ENCODE measurements at regions not wholly inside any gene's neighbourhood (a gene's known extent, or its start where the extent isn't known, plus 50 kb on each side); places are given as distances from the start of the nearest gene placed in this dataset.

GRCh38 chr4:116343809-116344208 lies 741.6 kb downstream of the TRAM1L1 start:
- DNase-seq (ENCODE audit: low spot score), result no peak

GRCh38 chr4:116342143-116342542 lies 743.2 kb downstream of the TRAM1L1 start:
- Mint-ChIP-seq H3K4me3 (no peak overlapping the region), H3K27ac (no peak overlapping the region), H3K36me3 (ENCODE audit: low read depth) (no peaks in the 10 kb centered on the region), H3K4me1 (no peaks in the 10 kb centered on the region), H3K9me3 (no peaks in the 10 kb centered on the region), H3K27me3 (ENCODE audit: insufficient read depth, low read depth, poor library complexity) (no peaks in the 10 kb centered on the region)
- H3K4me1 ChIP-seq (ENCODE audit: insufficient read depth), result no peaks in the 10 kb centered on the region
- H3K4me3 ChIP-seq, result no peak overlapping the region
- H3K27me3 ChIP-seq (ENCODE audit: insufficient read depth), result no peaks in the 10 kb centered on the region
- H3K36me3 ChIP-seq (ENCODE audit: insufficient read depth), result no peaks in the 10 kb centered on the region
- no peak for TF ChIP-seq ZNF114 (CRISPR knock-in tag; IDR thresholded peaks at IDR 0.05)
- no peak for TF ChIP-seq STAT1 (IDR thresholded peaks at IDR 0.05; ENCODE audit: unreplicated experiment)
- H3K4me2 ChIP-seq, result no peak overlapping the region
- H3K9me2 ChIP-seq (ENCODE audit: insufficient read depth), result no peaks in the 10 kb centered on the region
- no peak overlapping the region for H3K27ac ChIP-seq (ENCODE audit: low read depth)
- no peaks in the 10 kb centered on the region for H3K79me2 ChIP-seq (replicated peaks; ENCODE audit: insufficient read depth)
- no peaks in the 10 kb centered on the region for H3F3A ChIP-seq (replicated peaks; ENCODE audit: low read depth)
- DNase-seq (ENCODE audit: low spot score) (no peak), ATAC-seq (no peak)
- no peaks in the 10 kb centered on the region for H4K20me1 ChIP-seq (replicated peaks; ENCODE audit: insufficient read depth)
- no peak overlapping the region for H2AFZ ChIP-seq

More at GRCh38 chr4:116343809-116344208, 741.6 kb downstream of the TRAM1L1 start:
- ATAC-seq, result no peak
- H2AFZ ChIP-seq, result no peak overlapping the region
- Mint-ChIP-seq H3K4me3 (no peak overlapping the region), H3K27ac (peak overlapping the region; percentile 84), H3K27me3 (ENCODE audit: insufficient read depth, low read depth, poor library complexity) (peaks cover 2% of the 10 kb centered on the region), H3K4me1 (no peaks in the 10 kb centered on the region), H3K36me3 (ENCODE audit: low read depth) (no peaks in the 10 kb centered on the region), H3K9me3 (no peaks in the 10 kb centered on the region)
- H3K4me2 ChIP-seq, result no peak overlapping the region
- H3K4me3 ChIP-seq, result no peak overlapping the region
- H3K36me3 ChIP-seq (ENCODE audit: insufficient read depth), result no peaks in the 10 kb centered on the region
- H3F3A ChIP-seq (replicated peaks; ENCODE audit: low read depth), result no peaks in the 10 kb centered on the region
- no peaks in the 10 kb centered on the region for H3K27me3 ChIP-seq (ENCODE audit: insufficient read depth)
- no peaks in the 10 kb centered on the region for H4K20me1 ChIP-seq (replicated peaks; ENCODE audit: insufficient read depth)
- H3K4me1 ChIP-seq (ENCODE audit: insufficient read depth), result no peaks in the 10 kb centered on the region
- no peak overlapping the region for H3K27ac ChIP-seq (ENCODE audit: low read depth)
- no peaks in the 10 kb centered on the region for H3K9me2 ChIP-seq (ENCODE audit: insufficient read depth)
- TF ChIP-seq ZNF114 (CRISPR knock-in tag; IDR thresholded peaks at IDR 0.05) (no peak), EZH2 (IDR thresholded peaks at IDR 0.05; ENCODE audit: low read depth, unreplicated experiment) (no peak), POLR2AphosphoS5 (IDR thresholded peaks at IDR 0.05; ENCODE audit: low read depth) (no peak), STAT1 (IDR thresholded peaks at IDR 0.05; ENCODE audit: unreplicated experiment) (no peak), REST (IDR thresholded peaks at IDR 0.05; ENCODE audit: unreplicated experiment) (no peak), CREB1 (CRISPR knock-in tag; IDR thresholded peaks at IDR 0.05; ENCODE audit: low read depth) (no peak)
- H3K79me2 ChIP-seq (replicated peaks; ENCODE audit: insufficient read depth), result no peaks in the 10 kb centered on the region

GRCh38 chr4:116332508-116332907 lies 752.9 kb downstream of the TRAM1L1 start:
- Histone ChIP-seq H3K27ac (ENCODE audit: low read depth) (no peak overlapping the region), H3K79me2 (replicated peaks; ENCODE audit: insufficient read depth) (no peaks in the 10 kb centered on the region), H2AFZ (no peak overlapping the region), H3K36me3 (ENCODE audit: insufficient read depth) (no peaks in the 10 kb centered on the region), H3K27me3 (ENCODE audit: insufficient read depth) (no peaks in the 10 kb centered on the region), H3K4me3 (no peak overlapping the region), H3F3A (replicated peaks; ENCODE audit: low read depth) (no peaks in the 10 kb centered on the region), H4K20me1 (replicated peaks; ENCODE audit: insufficient read depth) (no peaks in the 10 kb centered on the region), H3K4me2 (no peak overlapping the region), H3K4me1 (ENCODE audit: insufficient read depth) (no peaks in the 10 kb centered on the region), H3K9me2 (ENCODE audit: insufficient read depth) (no peaks in the 10 kb centered on the region)
- ATAC-seq (no peak), DNase-seq (ENCODE audit: low spot score) (no peak)
- Mint-ChIP-seq H3K4me3 (no peak overlapping the region), H3K27ac (no peak overlapping the region), H3K4me1 (no peaks in the 10 kb centered on the region), H3K36me3 (ENCODE audit: low read depth) (no peaks in the 10 kb centered on the region), H3K9me3 (no peaks in the 10 kb centered on the region), H3K27me3 (ENCODE audit: insufficient read depth, low read depth, poor library complexity) (no peaks in the 10 kb centered on the region)
- TF ChIP-seq REST (IDR thresholded peaks at IDR 0.05; ENCODE audit: unreplicated experiment) (no peak), JUNB (IDR thresholded peaks at IDR 0.05; ENCODE audit: unreplicated experiment) (no peak), CTCF (conservative IDR thresholded peaks at IDR 0.05; ENCODE audit: low read depth in 2 of 2) (no peak), NANOG (IDR thresholded peaks at IDR 0.05; ENCODE audit: borderline replicate concordance) (no peak), ZNF331 (CRISPR knock-in tag; IDR thresholded peaks at IDR 0.05; ENCODE audit: low read depth) (no peak)

Measured in GM23338 (cell line).